ENCODE measurements at regions not wholly inside any gene's neighbourhood (a gene's known extent, or its start where the extent isn't known, plus 50 kb on each side); places are given as distances from the start of the nearest gene placed in this dataset.
A peak's percentile ranks its signal among the peaks of the same experiment; 100 is the strongest.
"Not testable (repeated sequence)": the region's sequence is repeated elsewhere in the genome, so short reads cannot be mapped to it uniquely, and the experiment has no call there.

DNA sequence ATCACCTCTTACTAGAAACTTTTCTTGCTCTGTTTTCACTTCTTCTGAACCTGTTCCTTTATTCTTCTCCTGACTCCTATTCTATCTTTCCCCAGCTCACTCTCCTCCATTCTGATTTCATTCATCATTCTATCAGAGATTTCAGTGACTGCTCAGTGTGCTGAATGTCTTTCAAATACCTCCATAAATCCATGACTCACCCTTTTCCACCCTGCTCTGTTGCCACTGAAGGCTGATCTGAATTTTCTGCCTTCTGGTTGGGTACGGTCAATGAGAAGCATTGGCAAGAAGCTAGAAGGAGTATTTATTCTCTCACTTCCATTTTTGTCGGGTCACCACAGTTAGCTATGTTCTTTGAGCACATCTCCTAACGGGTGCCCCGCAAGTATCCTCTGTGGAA lies 265.9 kb downstream of the CBLL2 start:
- DNase-seq = no peak

DNA sequence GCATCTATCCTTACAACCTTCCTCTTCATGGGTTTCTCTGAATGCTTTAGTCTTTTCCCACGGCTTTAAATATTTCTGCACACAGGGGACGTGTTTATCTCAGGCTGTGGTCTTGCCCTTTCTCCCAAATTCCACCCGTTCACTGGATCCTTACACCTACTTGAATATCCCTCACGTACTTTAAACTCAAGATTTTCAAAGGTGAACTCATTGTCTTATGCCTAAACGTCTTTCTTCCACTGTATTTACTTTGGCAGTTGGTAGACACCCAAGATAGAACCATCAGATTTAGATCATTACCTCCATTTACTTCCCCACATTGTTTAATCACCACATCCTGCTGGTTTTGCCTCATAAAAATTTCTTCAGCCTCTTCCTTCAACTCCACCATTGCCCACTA lies 269.2 kb downstream of the CBLL2 start:
- DNase-seq = no peak

DNA sequence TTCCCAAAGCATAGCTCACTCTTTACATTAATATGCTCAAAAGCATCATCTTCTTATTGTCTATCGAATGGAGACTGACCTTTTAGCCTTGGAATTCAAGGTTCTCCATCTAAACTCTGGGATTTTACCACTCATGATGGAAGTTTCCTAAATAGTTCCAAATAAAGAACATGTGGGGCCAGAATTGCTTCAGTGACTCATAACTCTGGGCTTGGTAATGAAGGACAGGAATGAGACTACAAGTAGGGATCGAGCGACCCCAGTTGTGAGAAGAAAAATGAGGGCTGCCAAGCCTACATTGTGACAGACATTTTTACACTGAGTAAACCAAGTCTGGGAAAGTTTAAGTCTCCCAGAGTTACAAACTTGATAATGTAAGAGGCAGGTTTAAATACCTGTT lies 269.9 kb downstream of the CBLL2 start:
- no peak for DNase-seq

GRCh38 chrX:22559506-22559905 lies 286.8 kb downstream of the CBLL2 start:
- no peak for DNase-seq

GRCh38 chrX:22575161-22575845 lies 302.6 kb downstream of the CBLL2 start:
- no peak for DNase-seq

DNA sequence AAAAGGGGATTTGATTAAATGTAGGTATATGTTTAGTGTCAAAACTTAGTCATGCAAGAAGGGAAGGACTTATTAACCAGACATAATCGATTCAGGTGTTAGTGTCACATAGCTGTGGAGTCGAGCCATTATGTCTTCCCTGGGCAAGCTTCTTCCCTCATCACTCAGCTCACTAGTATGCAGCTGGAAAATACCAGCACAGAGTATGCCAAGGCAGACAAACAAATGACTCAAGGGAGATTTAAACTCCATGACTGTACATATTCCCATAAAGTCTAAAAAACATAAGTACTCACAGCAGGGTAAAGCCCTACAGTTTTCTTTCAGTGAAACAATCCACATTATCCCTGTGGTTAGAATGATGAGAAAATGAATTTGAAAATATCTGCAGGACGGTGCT lies 304.5 kb downstream of the CBLL2 start:
- DNase-seq = no peak

DNA sequence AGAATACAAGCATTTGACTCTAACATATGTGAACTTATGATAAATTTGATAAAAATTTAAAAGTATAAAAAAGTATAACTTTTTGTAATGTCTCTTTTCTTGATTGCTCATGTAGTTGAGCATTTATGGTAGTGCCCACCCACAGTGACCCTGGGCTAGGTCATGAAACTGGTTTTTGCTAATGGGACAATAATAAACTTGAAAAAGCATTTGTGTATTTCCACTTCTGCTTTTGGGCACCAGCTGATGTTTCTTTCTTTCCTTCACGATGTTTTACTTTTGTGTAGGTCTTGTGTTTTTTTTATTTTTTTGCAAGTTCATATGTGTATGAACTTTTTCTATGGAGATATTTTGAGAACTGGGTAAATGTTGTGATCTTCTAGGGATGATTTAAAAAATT lies 313.1 kb downstream of the CBLL2 start:
- no peak for DNase-seq

DNA sequence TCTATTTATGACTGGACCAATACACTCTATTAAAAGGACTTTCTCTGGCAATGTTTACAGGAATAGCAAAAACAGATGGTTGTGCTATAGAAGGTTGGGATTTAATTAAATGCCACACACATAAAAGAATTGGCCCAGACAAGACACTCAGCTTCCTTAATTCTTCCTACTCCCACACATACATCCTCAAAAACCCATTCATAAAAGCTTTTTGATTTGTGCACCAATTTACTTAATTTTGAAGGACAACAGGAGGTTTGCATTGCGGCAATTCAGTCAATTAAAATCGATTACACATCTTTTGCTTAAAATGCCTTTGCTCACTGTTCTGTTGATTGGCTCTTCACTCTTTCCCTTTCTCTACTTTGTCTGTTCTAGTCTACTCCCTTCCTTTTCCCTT lies 317.1 kb downstream of the CBLL2 start:
- DNase-seq = no peak

DNA sequence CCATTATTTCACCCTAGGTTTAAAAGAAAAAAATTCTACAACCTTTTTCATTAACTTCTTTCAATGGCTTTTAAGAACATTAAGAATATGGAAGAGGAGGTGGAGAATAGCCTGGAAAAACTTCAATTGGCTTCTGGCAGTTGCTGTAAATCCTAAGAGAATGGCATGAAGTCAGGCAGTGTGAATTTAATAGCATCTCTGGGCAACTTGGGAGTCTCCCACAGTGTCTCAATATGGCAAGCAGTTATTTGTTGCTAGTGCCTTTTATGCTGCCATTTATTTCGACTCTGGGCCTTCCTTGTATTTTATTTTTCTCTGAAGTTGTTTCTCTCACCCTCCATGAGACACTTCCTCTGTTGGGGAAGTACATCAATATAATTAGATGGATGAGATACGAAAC lies 322.1 kb downstream of the CBLL2 start:
- DNase-seq = no peak

DNA sequence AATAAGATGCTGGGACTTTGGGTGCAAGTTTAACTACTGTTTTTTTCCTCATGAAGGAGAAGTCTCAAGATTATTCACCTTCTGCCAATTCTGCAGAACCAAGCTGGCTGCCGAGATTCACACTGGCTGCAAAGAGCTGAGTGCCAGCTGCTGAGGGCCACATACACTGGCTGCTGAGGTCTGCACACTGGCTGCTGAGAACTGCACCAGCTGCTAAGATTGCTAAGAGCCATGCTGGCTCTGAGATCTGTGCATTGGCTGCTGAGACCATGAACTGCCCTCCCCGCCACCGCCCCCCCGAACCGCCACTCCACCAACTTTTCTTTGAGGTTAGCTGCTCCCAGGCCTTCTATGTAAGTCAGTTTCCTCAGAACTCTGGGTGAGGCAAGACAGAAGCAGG lies 330.3 kb downstream of the CBLL2 start:
- no peak for DNase-seq

GRCh38 chrX:22609452-22609851 lies 336.7 kb downstream of the CBLL2 start:
- DNase-seq = not testable (repeated sequence)

DNA sequence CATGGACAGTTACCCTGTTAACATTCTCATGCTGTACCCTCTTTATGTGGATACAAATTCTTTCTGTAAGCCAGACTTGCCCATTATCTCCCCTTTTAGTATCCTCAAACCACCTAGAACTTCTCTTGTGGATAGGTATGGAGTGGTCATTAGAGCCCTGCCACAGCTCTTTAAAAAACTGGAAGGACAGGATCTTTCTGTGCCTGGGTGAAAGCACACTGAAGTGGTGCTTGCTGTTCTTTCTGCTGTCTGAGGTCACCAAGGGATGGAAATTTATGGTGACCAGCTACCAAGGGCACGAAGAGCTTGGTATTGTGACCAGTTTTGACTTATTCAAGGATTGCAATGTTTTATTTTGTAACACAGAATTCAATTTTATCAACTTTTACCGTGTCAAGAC lies 344.2 kb downstream of the CBLL2 start:
- no peak for DNase-seq

- no peak for DNase-seq
These were observed 354.9 kb downstream of the CBLL2 start for GRCh38 chrX:22627576-22627975.

DNA sequence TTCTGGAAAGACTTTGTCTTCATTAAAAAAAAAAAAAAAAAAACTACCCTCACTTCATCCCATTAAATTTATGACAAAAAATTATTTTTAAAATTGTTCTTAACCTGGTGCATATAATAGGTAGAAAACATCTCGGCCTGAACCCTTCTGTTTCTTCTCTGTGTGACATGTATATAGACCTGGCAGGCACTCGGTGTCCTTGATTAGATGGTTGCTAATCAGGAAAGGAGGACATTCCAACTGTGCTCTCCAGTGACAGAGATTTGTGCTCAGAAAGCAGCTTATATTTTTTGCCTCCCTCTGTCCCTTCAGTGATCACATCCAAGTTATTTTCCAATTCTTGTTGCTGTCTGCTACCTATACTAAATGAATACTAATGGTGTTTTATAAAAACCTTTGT lies 355.6 kb downstream of the CBLL2 start:
- no peak for DNase-seq

DNA sequence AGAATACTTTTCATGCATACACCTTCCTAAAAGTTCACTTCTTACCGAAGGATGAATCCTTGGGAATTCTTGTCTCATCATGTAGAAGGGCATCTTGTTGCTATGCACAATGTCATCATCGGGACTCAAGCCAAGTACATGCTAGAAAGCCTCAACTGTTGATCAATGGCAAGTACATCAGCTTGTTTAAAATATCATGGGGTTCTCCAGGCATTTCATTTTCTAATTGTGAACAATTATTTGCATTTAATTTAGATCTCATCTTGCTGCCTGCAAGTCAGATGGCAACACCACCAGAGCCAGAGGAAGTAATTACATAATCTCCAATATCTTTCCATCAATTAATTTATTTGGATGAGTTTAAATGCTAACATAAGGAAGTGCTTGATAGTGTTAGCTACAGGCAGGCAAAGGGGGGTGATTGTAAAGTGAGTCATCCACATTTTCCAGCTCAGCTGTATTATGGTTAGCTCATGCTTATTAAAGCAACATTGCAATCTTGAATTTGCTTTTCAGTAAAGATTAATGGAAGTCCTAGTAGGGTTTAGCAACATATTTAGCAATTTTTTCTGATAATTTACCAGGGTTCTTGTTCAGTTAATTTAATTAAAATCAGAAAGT lies 356.5 kb downstream of the CBLL2 start:
- DNase-seq = no peak

GRCh38 chrX:22634083-22634482 lies 361.4 kb downstream of the CBLL2 start:
- no peak for DNase-seq

DNA sequence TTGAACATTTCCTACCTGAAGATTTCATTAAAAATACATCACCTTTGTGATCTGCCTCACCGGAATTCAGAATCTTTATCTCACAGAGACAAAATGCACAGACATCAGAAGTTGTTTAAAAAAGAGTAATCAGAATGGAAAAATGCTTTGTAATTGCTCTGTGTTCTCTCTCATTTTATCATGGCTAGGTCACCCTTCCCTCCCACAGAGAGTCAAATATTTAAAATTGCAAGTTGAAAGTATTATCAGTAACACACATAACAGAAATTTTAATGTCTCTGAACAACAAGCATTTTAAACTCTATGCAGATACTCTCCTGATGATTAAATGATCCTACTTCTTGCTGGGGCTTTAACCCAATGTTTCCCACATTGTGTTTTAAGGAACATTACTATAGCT lies 362.0 kb downstream of the CBLL2 start:
- no peak for DNase-seq

DNA sequence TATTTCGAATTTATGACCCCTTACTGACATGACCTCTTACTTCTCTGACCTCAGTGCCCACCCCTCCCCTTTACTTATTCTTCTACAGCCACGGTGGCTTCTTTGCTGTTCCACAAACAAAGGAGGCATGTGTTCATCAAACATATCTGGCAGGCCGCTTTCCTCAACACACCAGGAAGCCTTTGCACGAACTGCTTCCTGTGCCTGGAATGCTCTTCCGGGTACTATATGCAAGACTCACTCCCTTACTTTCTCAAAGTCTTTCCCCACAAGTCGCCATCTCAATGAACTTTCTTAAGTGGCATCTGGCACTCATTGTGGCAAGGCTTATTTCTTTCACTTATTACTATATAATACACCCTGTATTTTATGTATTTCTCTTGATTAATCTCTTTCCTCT lies 351.5 kb upstream of the DDX53 start:
- DNase-seq = no peak

DNA sequence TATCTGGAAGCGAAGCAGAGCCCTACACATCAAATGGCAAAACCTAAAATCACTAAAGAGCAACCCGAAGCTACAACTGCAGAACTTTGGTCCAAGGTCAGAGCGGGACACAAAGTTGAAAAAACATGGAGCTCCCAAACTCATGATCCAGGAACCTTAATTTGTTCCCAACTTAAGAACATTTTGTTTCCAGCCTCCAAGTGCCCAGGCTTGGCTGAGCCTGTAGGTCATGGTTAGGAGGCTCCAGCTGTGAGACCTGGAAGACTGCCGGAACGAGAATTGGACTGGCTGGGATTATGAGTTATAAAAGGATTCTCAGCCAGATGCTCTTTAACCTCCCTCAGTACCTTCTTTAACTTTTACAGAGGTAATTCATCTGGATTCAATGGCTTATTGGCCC lies 349.1 kb upstream of the DDX53 start:
- DNase-seq = no peak

- no peak for DNase-seq
These were observed 347.2 kb upstream of the DDX53 start for GRCh38 chrX:22652596-22652995.

GRCh38 chrX:22660756-22661155 lies 339.0 kb upstream of the DDX53 start:
- DNase-seq = no peak

GRCh38 chrX:22662776-22663175 lies 337.0 kb upstream of the DDX53 start:
- DNase-seq = no peak

DNA sequence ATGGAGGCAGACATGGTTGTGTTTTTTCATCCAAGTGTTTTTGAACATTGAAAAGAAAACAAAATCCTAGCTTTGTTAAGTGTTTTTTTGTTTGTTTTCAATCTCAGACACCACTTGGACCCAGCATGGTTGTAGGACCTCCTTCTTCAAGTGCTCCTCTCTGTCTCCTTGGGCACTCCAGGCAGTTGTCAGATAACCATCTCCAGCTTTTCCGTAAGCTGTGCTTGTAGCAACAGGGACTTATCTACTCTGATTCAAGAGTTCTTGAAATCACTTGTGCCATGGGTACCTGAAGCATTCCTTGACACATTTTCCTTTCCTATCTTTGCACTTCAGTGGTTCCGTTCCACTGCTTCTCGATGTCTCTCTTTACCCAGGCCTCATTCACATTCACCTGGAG lies 334.9 kb upstream of the DDX53 start:
- no peak for DNase-seq

GRCh38 chrX:22665818-22666217 lies 333.9 kb upstream of the DDX53 start:
- DNase-seq = no peak

GRCh38 chrX:22666441-22666840 lies 333.3 kb upstream of the DDX53 start:
- DNase-seq = peak in 1 of 2 experiments; percentile 10
